Natural killer cell (primary cell): ENCODE measurements at regions not wholly inside any gene's neighbourhood (a gene's known extent, or its start where the extent isn't known, plus 50 kb on each side); places are given as distances from the start of the nearest gene placed in this dataset.
"Not testable (repeated sequence)": the region's sequence is repeated elsewhere in the genome, so short reads cannot be mapped to it uniquely, and the experiment has no call there.

Experiments used
- ATAC-seq, 3 donors: fragments of 150-1000 bp in 2 of 3; fragments of 200-7000 bp in 1 of 3; cut with Tn5 transposase; 1 replicate in 1 of 3; 2 replicates in 2 of 3; pipeline ENCODE4 v1.10.0; 2021; ENCODE audit warnings: mild to moderate bottlenecking in 2 of 3, moderate library complexity in 2 of 3
- DNase-seq, 2 donors: peaks; one replicate each; pipeline versions ENCODE4 v3.0.0 to v3.0.0-alpha.2; 2013 to 2021; ENCODE audit warnings: mixed read lengths in 1 of 2
- H3K27ac ChIP-seq: one replicate; pipeline ENCODE4 v1.5.1; 2013; ENCODE audit warnings: mild to moderate bottlenecking, low read length
- H3K27me3 ChIP-seq: one replicate; pipeline ENCODE4 v1.6.1; 2013; ENCODE audit warnings: low read length; ENCODE audit not compliant: control insufficient read depth, insufficient read depth
- H3K36me3 ChIP-seq: one replicate; pipeline ENCODE4 v1.6.1; 2013; ENCODE audit warnings: low read length; ENCODE audit not compliant: control insufficient read depth, insufficient read depth
- H3K4me1 ChIP-seq: one replicate; pipeline ENCODE4 v1.6.1; 2013; ENCODE audit warnings: low read length; ENCODE audit not compliant: control insufficient read depth, insufficient read depth
- H3K4me3 ChIP-seq: one replicate; pipeline ENCODE4 v1.5.1; 2013; ENCODE audit warnings: low read length
- H3K9me3 ChIP-seq: one replicate; pipeline ENCODE4 v1.6.1; 2013; ENCODE audit warnings: low read length; ENCODE audit not compliant: control insufficient read depth, insufficient read depth
- H3K27ac Mint-ChIP-seq, 2 donors: one replicate each; pipeline ENCODE4 v1.8.0; 2022; ENCODE audit warnings: mild to moderate bottlenecking in 2 of 2, mixed read lengths in 2 of 2, moderate library complexity in 1 of 2
- H3K27me3 Mint-ChIP-seq, 2 donors: one replicate each; pipeline ENCODE4 v1.8.0; 2022; ENCODE audit warnings: low read depth in 2 of 2, mixed read lengths in 2 of 2
- H3K36me3 Mint-ChIP-seq: one replicate; pipeline ENCODE4 v1.8.0; 2022; ENCODE audit warnings: mixed read lengths
- H3K4me1 Mint-ChIP-seq, 2 donors: one replicate each; pipeline ENCODE4 v1.8.0; 2022; ENCODE audit warnings: mixed read lengths in 2 of 2
- H3K4me3 Mint-ChIP-seq: one replicate; pipeline ENCODE4 v1.8.0; 2022; ENCODE audit warnings: mild to moderate bottlenecking, moderate library complexity, mixed read lengths
- H3K9me3 Mint-ChIP-seq, 2 donors: one replicate each; pipeline ENCODE4 v1.8.0; 2022; ENCODE audit warnings: mixed read lengths in 2 of 2
- WGBS: methylation state at CpG from one replicate; pipeline ENCODE4 v1.1.7; 2013; ENCODE audit warnings: missing lambda C conversion rate; ENCODE audit not compliant: insufficient coverage; 5-methylcytosine and 5-hydroxymethylcytosine counted together
- intact Hi-C: fragments of 100-400 bp; cut with micrococcal nuclease; formaldehyde crosslinking; loops from one replicate; pipeline ENCODE4 v1.14.2; 2022
- TF ChIP-seq, protein P1 (sequence below): fragments of 200-600 bp; IDR thresholded peaks from one replicate; pipeline ENCODE4 v1.8.0; 2022; ENCODE audit warnings: antibody characterized with exemption

DNA sequence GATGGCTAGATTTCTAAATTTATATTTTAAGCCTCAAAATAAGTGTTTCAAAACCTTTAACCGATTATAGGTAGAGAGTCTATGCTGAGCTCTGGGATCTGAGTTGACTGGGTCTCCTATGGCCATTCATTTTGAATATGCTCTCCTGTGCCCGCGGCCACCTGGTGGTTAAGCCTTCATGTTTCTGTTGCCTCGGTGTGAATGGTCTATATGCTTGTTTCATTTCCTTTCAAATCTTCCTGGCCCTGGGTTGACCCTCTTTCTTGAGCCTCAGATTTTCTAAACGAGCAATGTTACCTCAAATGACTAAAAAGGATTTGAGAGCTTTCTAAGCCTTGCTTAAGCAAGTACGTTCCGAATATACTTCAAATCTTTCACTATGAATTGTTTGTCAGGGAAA is 789.4 kb upstream of the KIRREL3 start:
- no peaks in the 10 kb centered on the region for H3K9me3 Mint-ChIP-seq
- H3K4me3 Mint-ChIP-seq = no peak overlapping the region
- DNase-seq = no peak
- no peak for ATAC-seq
- Histone ChIP-seq H3K27ac (no peak overlapping the region), H3K27me3 (no peaks in the 10 kb centered on the region), H3K4me1 (no peaks in the 10 kb centered on the region), H3K9me3 (no peaks in the 10 kb centered on the region), H3K36me3 (no peaks in the 10 kb centered on the region), H3K4me3 (no peak overlapping the region)
- no peak overlapping the region for H3K27ac Mint-ChIP-seq
- no peaks in the 10 kb centered on the region for H3K4me1 Mint-ChIP-seq
- WGBS = 41% methylated on average over 5 of the region's 7 CpGs
- H3K27me3 Mint-ChIP-seq = peaks cover 0 to 3% of the 10 kb centered on the region in 2 donors
- H3K36me3 Mint-ChIP-seq = no peaks in the 10 kb centered on the region
- intact Hi-C loops = no loop called here
- TF ChIP-seq, protein P1, sequence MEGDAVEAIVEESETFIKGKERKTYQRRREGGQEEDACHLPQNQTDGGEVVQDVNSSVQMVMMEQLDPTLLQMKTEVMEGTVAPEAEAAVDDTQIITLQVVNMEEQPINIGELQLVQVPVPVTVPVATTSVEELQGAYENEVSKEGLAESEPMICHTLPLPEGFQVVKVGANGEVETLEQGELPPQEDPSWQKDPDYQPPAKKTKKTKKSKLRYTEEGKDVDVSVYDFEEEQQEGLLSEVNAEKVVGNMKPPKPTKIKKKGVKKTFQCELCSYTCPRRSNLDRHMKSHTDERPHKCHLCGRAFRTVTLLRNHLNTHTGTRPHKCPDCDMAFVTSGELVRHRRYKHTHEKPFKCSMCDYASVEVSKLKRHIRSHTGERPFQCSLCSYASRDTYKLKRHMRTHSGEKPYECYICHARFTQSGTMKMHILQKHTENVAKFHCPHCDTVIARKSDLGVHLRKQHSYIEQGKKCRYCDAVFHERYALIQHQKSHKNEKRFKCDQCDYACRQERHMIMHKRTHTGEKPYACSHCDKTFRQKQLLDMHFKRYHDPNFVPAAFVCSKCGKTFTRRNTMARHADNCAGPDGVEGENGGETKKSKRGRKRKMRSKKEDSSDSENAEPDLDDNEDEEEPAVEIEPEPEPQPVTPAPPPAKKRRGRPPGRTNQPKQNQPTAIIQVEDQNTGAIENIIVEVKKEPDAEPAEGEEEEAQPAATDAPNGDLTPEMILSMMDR = no peak

DNA sequence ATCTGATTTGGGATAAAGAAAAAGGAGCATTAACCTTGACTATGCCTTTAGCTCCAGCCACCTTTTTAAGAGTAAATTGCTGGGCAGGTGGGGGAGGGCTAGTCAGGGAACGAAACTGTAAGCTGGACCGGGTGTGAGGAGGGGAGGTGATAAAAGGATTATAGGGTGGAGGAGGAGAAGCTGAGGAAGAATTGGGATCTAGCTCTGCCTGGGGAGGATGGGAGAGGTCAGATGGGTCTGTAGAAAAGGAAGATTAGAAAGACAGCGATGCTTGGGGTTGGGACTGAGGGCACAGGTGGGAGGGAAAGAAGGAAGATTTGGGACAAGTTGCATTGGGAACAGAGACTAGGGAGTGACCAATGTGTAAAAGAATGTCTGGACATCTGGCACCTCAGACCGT is 772.4 kb upstream of the KIRREL3 start:
- H3K4me1 ChIP-seq, intact Hi-C loops, H3K27ac ChIP-seq, H3K27me3 ChIP-seq, DNase-seq, H3K36me3 Mint-ChIP-seq, H3K4me1 Mint-ChIP-seq, H3K27me3 Mint-ChIP-seq, ATAC-seq, H3K9me3 Mint-ChIP-seq, H3K36me3 ChIP-seq, H3K4me3 Mint-ChIP-seq, H3K9me3 ChIP-seq, H3K4me3 ChIP-seq, H3K27ac Mint-ChIP-seq: not testable (repeated sequence)
- WGBS = 85% methylated on average over 4 of the region's 4 CpGs

DNA sequence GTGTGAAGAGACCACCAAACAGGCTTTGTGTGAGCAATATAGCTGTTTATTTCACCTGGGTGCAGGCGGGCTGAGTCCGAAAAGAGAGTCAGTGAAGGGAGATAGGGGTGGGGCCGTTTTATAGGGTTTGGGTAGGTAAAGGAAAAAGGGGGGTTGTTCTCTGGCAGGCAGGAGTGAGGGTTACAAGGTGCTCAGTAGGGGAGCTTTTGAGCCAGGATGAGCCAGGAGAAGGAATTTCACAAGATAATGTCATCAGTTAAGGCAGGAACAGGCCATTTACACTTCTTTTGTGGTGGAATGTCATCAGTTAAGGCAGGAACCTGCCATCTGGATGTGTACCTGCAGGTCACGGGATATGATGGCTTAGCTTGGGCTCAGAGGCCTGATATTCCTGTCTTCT is 768.4 kb upstream of the KIRREL3 start:
- H3K36me3 ChIP-seq, H3K4me3 ChIP-seq, H3K4me1 Mint-ChIP-seq, H3K27ac ChIP-seq, H3K9me3 Mint-ChIP-seq, H3K27ac Mint-ChIP-seq, H3K4me3 Mint-ChIP-seq, intact Hi-C loops, H3K36me3 Mint-ChIP-seq, H3K27me3 ChIP-seq, H3K27me3 Mint-ChIP-seq, ATAC-seq, DNase-seq, H3K4me1 ChIP-seq, H3K9me3 ChIP-seq: not testable (repeated sequence)
- 81% methylated on average over 4 of the region's 4 CpGs for WGBS

DNA sequence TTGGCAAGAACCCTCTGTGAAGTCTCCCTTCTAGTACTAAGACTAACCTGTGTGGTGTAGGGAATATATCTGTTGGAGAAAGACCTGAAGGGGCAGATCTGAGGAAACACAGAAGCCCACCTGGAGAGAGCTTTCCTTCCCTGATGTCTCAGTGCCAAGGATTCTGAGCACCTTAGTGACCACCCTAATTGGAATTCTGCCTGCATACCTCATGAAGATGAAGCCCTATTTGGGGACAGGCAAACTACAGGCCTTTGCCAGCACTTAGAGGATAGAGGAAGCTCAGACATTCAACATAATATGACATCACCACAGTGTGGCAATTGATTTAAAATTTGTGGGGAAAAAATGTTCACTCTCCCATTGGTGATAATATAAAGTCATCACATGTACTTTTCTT is 766.2 kb upstream of the KIRREL3 start:
- H3K27ac ChIP-seq = no peak overlapping the region
- Mint-ChIP-seq H3K27ac (no peak overlapping the region), H3K36me3 (no peaks in the 10 kb centered on the region), H3K4me3 (no peak overlapping the region), H3K4me1 (no peaks in the 10 kb centered on the region), H3K27me3 (peaks cover 0 to 5% of the 10 kb centered on the region in 2 donors), H3K9me3 (no peaks in the 10 kb centered on the region)
- H3K4me3 ChIP-seq = no peak overlapping the region
- no peaks in the 10 kb centered on the region for H3K4me1 ChIP-seq
- intact Hi-C loops = no loop called here
- no peaks in the 10 kb centered on the region for H3K27me3 ChIP-seq
- DNase-seq (no peak), ATAC-seq (no peak)
- H3K36me3 ChIP-seq = no peaks in the 10 kb centered on the region
- no peaks in the 10 kb centered on the region for H3K9me3 ChIP-seq
- TF ChIP-seq, protein P1 = no peak

DNA sequence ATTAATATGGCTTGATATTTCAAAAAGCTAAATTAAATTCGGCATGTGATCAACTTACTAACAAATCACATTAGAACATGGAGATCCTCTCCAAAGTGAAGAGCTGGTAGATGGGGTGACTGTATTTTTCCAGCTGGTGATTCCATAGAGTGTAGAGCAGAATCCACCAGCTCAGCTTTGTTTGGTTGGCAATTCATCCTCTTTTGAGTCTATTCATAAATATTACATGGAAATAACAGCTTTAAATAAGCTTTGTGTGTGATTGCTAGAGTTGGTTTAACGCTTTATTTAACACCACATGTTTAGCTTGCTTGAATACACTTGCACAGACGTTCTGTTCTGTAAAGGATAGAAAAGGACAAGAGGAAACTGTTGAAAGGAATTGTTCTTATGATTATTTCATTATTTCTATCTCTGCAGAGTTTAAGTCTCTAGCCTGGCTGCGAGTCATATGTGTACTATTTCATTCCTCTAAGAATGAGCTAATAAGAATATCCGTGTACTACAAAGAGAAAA is 738.3 kb upstream of the KIRREL3 start:
- Mint-ChIP-seq H3K4me1 (no peaks in the 10 kb centered on the region), H3K27ac (no peak overlapping the region), H3K36me3 (peaks cover 5% of the 10 kb centered on the region), H3K4me3 (no peak overlapping the region), H3K9me3 (no peaks in the 10 kb centered on the region), H3K27me3 (no peaks in the 10 kb centered on the region)
- TF ChIP-seq, protein P1 = no peak
- no peaks in the 10 kb centered on the region for H3K27me3 ChIP-seq
- no peaks in the 10 kb centered on the region for H3K9me3 ChIP-seq
- WGBS = 80% methylated on average over 3 of the region's 5 CpGs
- H3K4me3 ChIP-seq = no peak overlapping the region
- no peak for ATAC-seq
- H3K36me3 ChIP-seq = no peaks in the 10 kb centered on the region
- DNase-seq = no peak
- intact Hi-C loops = no loop called here
- H3K4me1 ChIP-seq = no peaks in the 10 kb centered on the region
- H3K27ac ChIP-seq = no peak overlapping the region
